A673 (cell line): ENCODE measurements at regions not wholly inside any gene's neighbourhood (a gene's known extent, or its start where the extent isn't known, plus 50 kb on each side); places are given as distances from the start of the nearest gene placed in this dataset.

Experiments
- BruUV-seq: library from RNA; stranded (reverse); fragments of 400-500 nt; replicated peaks from 2 replicates; lab custom pipeline; 2021; lab: Mats Ljungman, UMichigan
- CTCF ChIA-PET: fragments of 300-600 bp; sonication (Branson Sonifier 250); formaldehyde crosslinking; loops from one replicate; lab custom pipeline; 2022; ENCODE audit warnings: antibody characterized with exemption; lab: Charles Lee
- POLR2A ChIA-PET: fragments of 300-600 bp; sonication (Branson Sonifier 250); formaldehyde crosslinking; loops from one replicate; lab custom pipeline; 2022; ENCODE audit warnings: antibody characterized with exemption; ENCODE audit not compliant: low non-redundant PET; lab: Charles Lee
- DNase-seq: peaks from one replicate; pipeline ENCODE4 v3.0.0-alpha.2; 2015; ENCODE audit warnings: low spot score
- H3K27ac ChIP-seq: fragments of 200-600 bp; sonication (generic); 2 replicates; pipeline ENCODE4 v1.5.1; 2016; ENCODE audit warnings: mixed run types, low read depth, mild to moderate bottlenecking, mixed read lengths, antibody characterized with exemption, low read length; ENCODE audit not compliant: poor library complexity, severe bottlenecking
- H3K27me3 ChIP-seq: fragments of 200-600 bp; sonication (generic); replicated peaks from 2 replicates; pipeline ENCODE4 v1.6.1; 2017; ENCODE audit warnings: mixed run types, low read depth, mild to moderate bottlenecking, mixed read lengths, antibody characterized with exemption, low read length; ENCODE audit not compliant: insufficient read depth, poor library complexity
- H3K36me3 ChIP-seq: fragments of 200-600 bp; sonication (generic); 2 replicates; pipeline ENCODE4 v1.6.1; 2016; ENCODE audit warnings: mixed run types, mild to moderate bottlenecking, mixed read lengths, antibody characterized with exemption, low read length; ENCODE audit not compliant: insufficient read depth, poor library complexity, severe bottlenecking
- H3K4me1 ChIP-seq: fragments of 200-600 bp; sonication (generic); 2 replicates; pipeline ENCODE4 v1.6.1; 2017; ENCODE audit warnings: mixed run types, mild to moderate bottlenecking, mixed read lengths, antibody characterized with exemption, low read length; ENCODE audit not compliant: insufficient read depth, poor library complexity, severe bottlenecking
- H3K4me3 ChIP-seq: fragments of 200-600 bp; sonication (generic); 2 replicates; pipeline ENCODE4 v1.5.1; 2016; ENCODE audit warnings: low read depth, mixed run types, mild to moderate bottlenecking, mixed read lengths, low read length; ENCODE audit not compliant: poor library complexity, severe bottlenecking
- H3K9me3 ChIP-seq: fragments of 200-600 bp; sonication (generic); 2 replicates; pipeline ENCODE4 v1.6.1; 2016; ENCODE audit warnings: mixed run types, low read depth, mild to moderate bottlenecking, mixed read lengths, antibody characterized with exemption, low read length; ENCODE audit not compliant: poor library complexity, severe bottlenecking
- CTCF ChIP-seq: fragments of 300-800, 200-600 bp; sonication (generic); conservative IDR thresholded peaks from 2 replicates; pipeline ENCODE4 v1.5.1; 2017; ENCODE audit warnings: low read depth, mild to moderate bottlenecking, antibody characterized with exemption, low read length, moderate library complexity, mixed read lengths
- EZH2 ChIP-seq: fragments of 200-600 bp; sonication (generic); IDR thresholded peaks from 2 replicates; pipeline ENCODE4 v1.6.1; 2017; ENCODE audit warnings: borderline replicate concordance, low read depth, mild to moderate bottlenecking, mixed read lengths, antibody characterized with exemption, low read length; ENCODE audit not compliant: poor library complexity, severe bottlenecking
- intact Hi-C: fragments of 100-400 bp; cut with micrococcal nuclease; formaldehyde crosslinking; loops from one replicate; pipeline ENCODE4 v1.10.0; 2022; ENCODE audit not compliant: unreplicated experiment

- ChIA-PET CTCF (interaction anchor here (0.6 to 1.3 kb wide), 6 partner anchors 47 to 1119 kb away, joined by 3 to 6 read pairs (median 4); no protein-coding TSS in a partner anchor), POLR2A (interaction anchor here (1.0 kb wide), 1 partner anchor 134 kb away, joined by 3 read pairs; no protein-coding TSS in a partner anchor)
- TF ChIP-seq EZH2 (no peak), CTCF (peak; percentile 85)
- intact Hi-C loops: loop anchor here (5.0 to 10.0 kb wide), 2 partner anchors 135 to 653 kb away; partner anchors contain the start of gene SMIM15
- Histone ChIP-seq H3K4me1 (peaks cover 33% of the 10 kb centered on the region), H3K9me3 (no peaks in the 10 kb centered on the region), H3K4me3 (no peak overlapping the region), H3K27ac (peak overlapping the region; percentile 62), H3K36me3 (no peaks in the 10 kb centered on the region), H3K27me3 (no peaks in the 10 kb centered on the region)
- DNase-seq: peak; percentile 84
- BruUV-seq: no TSS peak
These were observed 485.6 kb downstream of the ZSWIM6 start for GRCh38 chr5:61817472-61818326.

GRCh38 chr5:61820836-61821235 lies 485.2 kb upstream of the KIF2A start:
- no peaks in the 10 kb centered on the region for H3K36me3 ChIP-seq
- POLR2A ChIA-PET: no interaction called here
- intact Hi-C loops: loop anchor here (10.0 kb wide), 1 partner anchor 486 kb away; the partner anchor contains the start of gene ZSWIM6

GRCh38 chr5:61821561-61821960 lies 484.4 kb upstream of the KIF2A start:
- no TSS peak for BruUV-seq
- TF ChIP-seq EZH2: no peak
- no peak for TF ChIP-seq CTCF
- peak overlapping the region; percentile 26 for H3K27ac ChIP-seq
- intact Hi-C loops: loop anchor here (10.0 kb wide), 1 partner anchor 487 kb away; the partner anchor contains the start of gene ZSWIM6
- H3K9me3 ChIP-seq: no peaks in the 10 kb centered on the region
- peaks cover 32% of the 10 kb centered on the region for H3K4me1 ChIP-seq
- no peak for DNase-seq
- CTCF ChIA-PET: interaction anchor here (1.0 kb wide), 1 partner anchor 322 kb away, joined by 3 read pairs; no protein-coding TSS in a partner anchor
- H3K4me3 ChIP-seq: no peak overlapping the region
- POLR2A ChIA-PET: no interaction called here
- H3K27me3 ChIP-seq: no peaks in the 10 kb centered on the region
- no peaks in the 10 kb centered on the region for H3K36me3 ChIP-seq

More at GRCh38 chr5:61820836-61821235, 485.2 kb upstream of the KIF2A start:
- Histone ChIP-seq H3K4me3 (no peak overlapping the region), H3K27me3 (no peaks in the 10 kb centered on the region), H3K9me3 (no peaks in the 10 kb centered on the region), H3K27ac (peak overlapping the region; percentile 26), H3K4me1 (peaks cover 33% of the 10 kb centered on the region)
- peak; percentile 23 for DNase-seq
- no peak for TF ChIP-seq CTCF
- no peak for TF ChIP-seq EZH2
- CTCF ChIA-PET: no interaction called here
- BruUV-seq: no TSS peak
